H9 (cell line): ENCODE measurements at regions not wholly inside any gene's neighbourhood (a gene's known extent, or its start where the extent isn't known, plus 50 kb on each side); places are given as distances from the start of the nearest gene placed in this dataset.

Experiments used
- DNase-seq: peaks from one replicate; pipeline ENCODE4 v3.0.0-alpha.2; 2017
- H2AFZ ChIP-seq: one replicate; pipeline ENCODE4 v1.6.1; 2013; ENCODE audit warnings: mild to moderate bottlenecking, low read length, control low read depth, moderate library complexity
- H2AK5ac ChIP-seq: 2 replicates; pipeline ENCODE4 v1.6.1; 2013; ENCODE audit warnings: low read length, control low read depth, mixed read lengths; ENCODE audit not compliant: insufficient read length
- H2BK120ac ChIP-seq: one replicate; pipeline ENCODE4 v1.6.1; 2013; ENCODE audit warnings: low read depth, mild to moderate bottlenecking, low read length, control low read depth, inconsistent platforms; ENCODE audit not compliant: poor library complexity, severe bottlenecking
- H2BK12ac ChIP-seq: 2 replicates; pipeline ENCODE4 v1.6.1; 2013; ENCODE audit warnings: low read length, control low read depth, mixed read lengths, low read depth; ENCODE audit not compliant: insufficient read length
- H2BK15ac ChIP-seq: 2 replicates; pipeline ENCODE4 v1.6.1; 2013; ENCODE audit warnings: low read depth, low read length, control low read depth
- H2BK20ac ChIP-seq: one replicate; pipeline ENCODE4 v1.6.1; 2013; ENCODE audit warnings: low read depth, mild to moderate bottlenecking, low read length, control low read depth, inconsistent platforms; ENCODE audit not compliant: poor library complexity, severe bottlenecking
- H2BK5ac ChIP-seq: 2 replicates; pipeline ENCODE4 v1.6.1; 2013; ENCODE audit warnings: low read length, control low read depth, mixed read lengths; ENCODE audit not compliant: insufficient read length
- H3K14ac ChIP-seq: 2 replicates; pipeline ENCODE4 v1.6.1; 2013; ENCODE audit warnings: low read length, control low read depth; ENCODE audit not compliant: insufficient read depth
- H3K18ac ChIP-seq: 2 replicates; pipeline ENCODE4 v1.6.1; 2013; ENCODE audit warnings: low read depth, mild to moderate bottlenecking, mixed read lengths, low read length, control low read depth; ENCODE audit not compliant: insufficient read length
- H3K23ac ChIP-seq: 2 replicates; pipeline ENCODE4 v1.6.1; 2013; ENCODE audit warnings: low read length, control low read depth, mixed read lengths, low read depth; ENCODE audit not compliant: insufficient read length
- H3K23me2 ChIP-seq: 2 replicates; pipeline ENCODE4 v1.6.1; 2013; ENCODE audit warnings: low read depth, mild to moderate bottlenecking, mixed read lengths, low read length, control low read depth; ENCODE audit not compliant: insufficient read length, poor library complexity, severe bottlenecking
- H3K27ac ChIP-seq: 2 replicates; pipeline ENCODE4 v1.5.1; 2013; ENCODE audit warnings: low read length, control low read depth, mixed read lengths, low read depth; ENCODE audit not compliant: insufficient read length
- H3K27me3 ChIP-seq: 2 replicates; pipeline ENCODE4 v1.6.1; 2013; ENCODE audit warnings: low read length, control low read depth, inconsistent platforms; ENCODE audit not compliant: insufficient read depth
- H3K4ac ChIP-seq: 2 replicates; pipeline ENCODE4 v1.6.1; 2013; ENCODE audit warnings: low read depth, mild to moderate bottlenecking, control low read depth, inconsistent platforms, low read length, moderate library complexity
- H3K4me1 ChIP-seq: 2 replicates; pipeline ENCODE4 v1.6.1; 2013; ENCODE audit warnings: low read length, control low read depth, inconsistent platforms; ENCODE audit not compliant: insufficient read depth
- H3K4me2 ChIP-seq: 2 replicates; pipeline ENCODE4 v1.6.1; 2013; ENCODE audit warnings: low read length, control low read depth, mixed read lengths; ENCODE audit not compliant: insufficient read length, insufficient read depth
- H3K56ac ChIP-seq: 2 replicates; pipeline ENCODE4 v1.6.1; 2013; ENCODE audit warnings: low read depth, mild to moderate bottlenecking, mixed read lengths, low read length, control low read depth; ENCODE audit not compliant: insufficient read length
- H3K79me1 ChIP-seq: 2 replicates; pipeline ENCODE4 v1.6.1; 2013; ENCODE audit warnings: low read depth, mild to moderate bottlenecking, moderate library complexity, low read length, control low read depth, inconsistent platforms; ENCODE audit not compliant: insufficient read depth, poor library complexity, severe bottlenecking
- H3K79me2 ChIP-seq: 2 replicates; pipeline ENCODE4 v1.6.1; 2013; ENCODE audit warnings: low read length, control low read depth, inconsistent platforms; ENCODE audit not compliant: insufficient read depth
- H3K9ac ChIP-seq: 2 replicates; pipeline ENCODE4 v1.6.1; 2013; ENCODE audit warnings: low read length, control low read depth, mixed read lengths; ENCODE audit not compliant: insufficient read length; ENCODE audit errors: extremely low read depth
- H3K9me3 ChIP-seq: one replicate; pipeline ENCODE4 v1.6.1; 2013; ENCODE audit warnings: low read depth, low read length, inconsistent platforms; ENCODE audit not compliant: control insufficient read depth
- H3T11ph ChIP-seq: one replicate; pipeline ENCODE4 v1.6.1; 2013; ENCODE audit warnings: mild to moderate bottlenecking, low read length, control low read depth, inconsistent platforms
- H4K20me1 ChIP-seq: one replicate; pipeline ENCODE4 v1.6.1; 2013; ENCODE audit not compliant: control insufficient read depth, insufficient read length, insufficient read depth
- H4K5ac ChIP-seq: 2 replicates; pipeline ENCODE4 v1.6.1; 2013; ENCODE audit warnings: low read depth, mild to moderate bottlenecking, mixed read lengths, low read length, control low read depth; ENCODE audit not compliant: insufficient read length
- H4K8ac ChIP-seq: replicated peaks from 2 replicates; pipeline ENCODE4 v1.6.1; 2013; ENCODE audit warnings: low read length, control low read depth, mixed read lengths, low read depth; ENCODE audit not compliant: insufficient read length
- H4K91ac ChIP-seq: 2 replicates; pipeline ENCODE4 v1.6.1; 2013; ENCODE audit warnings: low read depth, mild to moderate bottlenecking, moderate library complexity, mixed read lengths, low read length, control low read depth; ENCODE audit not compliant: insufficient read length
- H3K27ac Mint-ChIP-seq, 3 experiments: 2 replicates in 2 of 3; 3 replicates in 1 of 3; pipeline ENCODE4 v1.8.0; 2020 to 2021; ENCODE audit warnings: mixed read lengths in 3 of 3, mild to moderate bottlenecking in 1 of 3, moderate library complexity in 1 of 3
- H3K27me3 Mint-ChIP-seq: 2 replicates; pipeline ENCODE4 v1.8.0; 2021; ENCODE audit warnings: low read depth, mild to moderate bottlenecking, moderate library complexity, mixed read lengths
- H3K36me3 Mint-ChIP-seq, 3 experiments: 2 replicates in 2 of 3; 3 replicates in 1 of 3; pipeline ENCODE4 v1.8.0; 2020 to 2021; ENCODE audit warnings: low read depth in 3 of 3, mixed read lengths in 3 of 3; ENCODE audit not compliant: insufficient read depth in 1 of 3
- H3K4me1 Mint-ChIP-seq, 2 experiments: 2 replicates each; pipeline ENCODE4 v1.8.0; 2020; ENCODE audit warnings: mixed read lengths in 2 of 2
- H3K4me3 Mint-ChIP-seq, 2 experiments: 2 replicates in 1 of 2; 3 replicates in 1 of 2; pipeline ENCODE4 v1.8.0; 2020 to 2021; ENCODE audit warnings: mild to moderate bottlenecking in 2 of 2, mixed read lengths in 2 of 2, moderate library complexity in 1 of 2
- H3K9me3 Mint-ChIP-seq, 2 experiments: 2 replicates in 1 of 2; 3 replicates in 1 of 2; pipeline ENCODE4 v1.8.0; 2020; ENCODE audit warnings: mild to moderate bottlenecking in 2 of 2, mixed read lengths in 2 of 2, moderate library complexity in 1 of 2
- CTCF ChIP-seq: fragments of 200-600 bp; sonication (generic); conservative IDR thresholded peaks from 3 replicates; pipeline ENCODE4 v1.8.0; 2021; ENCODE audit warnings: antibody characterized with exemption, mild to moderate bottlenecking
- WGBS: extraction: QIAGEN DNeasy Blood & Tissue Kit; methylation state at CpG from one replicate; pipeline ENCODE4 v1.1.7; 2013; ENCODE audit warnings: missing lambda C conversion rate, low lambda C conversion rate, mixed read lengths; ENCODE audit not compliant: insufficient read length; ENCODE audit errors: extremely low coverage; 5-methylcytosine and 5-hydroxymethylcytosine counted together

DNA sequence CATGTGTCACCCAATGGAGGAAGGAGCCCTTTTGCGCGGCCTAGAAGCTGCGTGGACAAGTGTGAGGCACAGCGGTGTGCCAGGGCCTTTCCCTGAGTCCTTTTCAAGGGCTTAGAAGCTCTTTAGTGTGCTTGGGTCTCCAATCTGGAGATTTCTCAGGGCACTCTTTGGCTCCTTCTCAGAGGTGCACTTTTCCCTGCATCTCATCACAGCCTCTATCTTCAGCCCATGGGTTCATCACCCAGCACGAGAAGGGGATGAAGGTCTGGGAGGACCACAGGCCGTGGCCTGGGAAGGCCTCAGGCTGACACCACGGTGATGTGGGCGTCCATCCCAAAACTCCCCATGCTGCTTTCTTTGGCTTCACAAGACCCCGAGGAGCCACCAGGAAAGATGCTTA lies 233.4 kb downstream of the TEX36 start:
- Histone ChIP-seq H2BK120ac (no peak overlapping the region), H2BK20ac (no peak overlapping the region), H3K79me2 (no peaks in the 10 kb centered on the region), H3K9ac (no peak overlapping the region), H3K14ac (no peak overlapping the region), H3K27ac (no peak overlapping the region), H2AK5ac (no peak overlapping the region), H2BK12ac (no peak overlapping the region), H3K18ac (no peak overlapping the region), H3K23me2 (no peaks in the 10 kb centered on the region), H3K56ac (no peak overlapping the region), H4K20me1 (no peaks in the 10 kb centered on the region), H4K91ac (no peak overlapping the region), H3K4me1 (no peaks in the 10 kb centered on the region), H2BK15ac (no peak overlapping the region), H4K5ac (no peak overlapping the region), H2BK5ac (no peak overlapping the region), H3K4me2 (no peak overlapping the region), H3K27me3 (no peaks in the 10 kb centered on the region), H3K79me1 (no peaks in the 10 kb centered on the region), H3K9me3 (no peaks in the 10 kb centered on the region), H3K23ac (no peak overlapping the region), H3K4ac (no peak overlapping the region), H4K8ac (no peak overlapping the region), H2AFZ (no peak overlapping the region), H3T11ph (no peak overlapping the region)
- Mint-ChIP-seq H3K36me3 (peaks cover 0 to 2% (median 0%) of the 10 kb centered on the region in 3 experiments; a peak in 2 of 7 replicates), H3K9me3 (no peaks in the 10 kb centered on the region; a peak in 1 of 5 replicates), H3K4me3 (no peak overlapping the region), H3K4me1 (no peaks in the 10 kb centered on the region), H3K27ac (no peak overlapping the region), H3K27me3 (peaks cover 2% of the 10 kb centered on the region)
- DNase-seq = no peak
- TF ChIP-seq CTCF = no peak
- WGBS = no CpG with 5 or more reads among the region's 9 CpGs
